ENCODE measurements at regions not wholly inside any gene's neighbourhood (a gene's known extent, or its start where the extent isn't known, plus 50 kb on each side); places are given as distances from the start of the nearest gene placed in this dataset.

DNA sequence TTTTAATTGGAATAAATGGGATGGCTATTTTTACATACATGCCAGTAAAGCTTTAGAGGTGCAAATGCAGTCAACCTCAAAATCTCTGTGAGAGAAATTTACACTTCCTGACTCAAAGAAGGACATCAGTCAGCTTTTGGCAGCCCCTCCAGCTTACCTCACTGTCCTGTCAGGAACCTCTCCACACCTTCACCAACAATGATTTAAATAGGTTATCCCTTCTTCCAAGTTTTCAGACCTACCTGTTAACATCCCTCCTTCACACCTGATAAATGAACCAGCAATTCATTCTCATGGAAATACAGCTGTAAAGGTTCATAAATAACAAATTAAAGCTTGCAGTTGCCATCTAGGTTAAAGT, 286.1 kb downstream of the SHOX2 start:
- DNase-seq: no peak
- ATAC-seq: no peak
- intact Hi-C loops (cut with DNase I, micrococcal nuclease): no loop called here

DNA sequence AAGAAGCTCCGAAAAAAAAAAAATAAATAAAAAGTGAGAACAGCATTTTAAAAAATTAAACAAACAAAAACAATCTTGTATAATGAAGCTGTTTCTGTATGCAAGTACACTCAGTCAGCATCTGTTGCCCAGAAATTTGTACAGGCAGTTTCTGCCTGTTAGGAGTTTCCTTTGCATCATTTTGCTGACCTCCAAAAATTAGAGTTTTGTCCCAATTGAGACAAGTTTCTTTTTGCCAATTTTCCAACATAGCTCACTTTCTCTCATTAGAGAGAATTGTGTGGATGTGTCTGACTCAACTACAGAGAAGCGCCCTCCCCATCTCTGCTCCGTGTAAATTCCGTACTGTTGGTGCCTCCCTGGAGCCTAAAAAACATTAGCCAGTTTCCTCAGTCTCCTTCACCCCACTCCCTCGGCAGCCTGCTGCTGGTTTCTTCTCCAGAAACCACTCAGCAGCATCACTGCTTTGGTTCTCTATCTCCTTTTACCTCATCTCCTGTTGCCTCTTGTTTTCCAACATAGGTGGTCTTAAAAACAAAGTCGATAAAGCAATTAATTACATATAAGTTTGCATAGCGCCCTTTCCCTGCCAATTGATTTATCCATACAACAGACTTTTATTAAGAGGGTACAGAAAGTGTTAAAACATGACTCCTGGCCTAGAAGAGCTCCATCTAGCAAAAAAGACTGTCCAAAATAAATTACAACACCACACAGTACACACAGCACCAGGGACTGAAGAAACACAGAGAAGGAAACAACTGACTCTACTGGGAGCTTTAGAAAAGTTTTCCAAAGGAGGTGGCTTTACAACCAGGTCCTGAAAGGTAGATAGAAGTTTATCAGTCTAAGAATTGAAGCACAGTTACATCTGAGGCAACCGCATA, 286.7 kb downstream of the SHOX2 start:
- ATAC-seq (no peak), DNase-seq (no peak)

DNA sequence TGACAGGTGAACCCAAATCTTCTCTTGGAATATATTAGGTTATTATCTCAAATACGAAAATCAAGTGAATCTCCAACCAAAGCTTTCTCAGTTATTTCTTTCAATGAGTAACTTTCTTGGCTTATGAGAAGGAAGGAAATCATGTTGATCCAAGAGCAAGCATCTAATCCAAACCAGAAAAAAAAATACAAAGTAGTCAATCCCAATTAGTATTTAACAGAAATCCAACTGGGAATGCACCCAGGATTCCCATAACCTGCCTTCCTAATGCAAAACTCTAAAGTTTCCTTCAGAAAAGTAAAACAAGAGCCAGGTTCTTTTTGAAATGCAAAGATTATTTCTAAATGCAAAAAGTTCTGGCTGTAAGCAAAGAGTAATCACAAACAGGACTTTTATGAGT, 289.3 kb downstream of the SHOX2 start:
- intact Hi-C loops (cut with DNase I, micrococcal nuclease): no loop called here
- DNase-seq (no peak), ATAC-seq (no peak)

More for the DNA sequence above, 286.7 kb downstream of the SHOX2 start:
- intact Hi-C loops (cut with DNase I, micrococcal nuclease): no loop called here

DNA sequence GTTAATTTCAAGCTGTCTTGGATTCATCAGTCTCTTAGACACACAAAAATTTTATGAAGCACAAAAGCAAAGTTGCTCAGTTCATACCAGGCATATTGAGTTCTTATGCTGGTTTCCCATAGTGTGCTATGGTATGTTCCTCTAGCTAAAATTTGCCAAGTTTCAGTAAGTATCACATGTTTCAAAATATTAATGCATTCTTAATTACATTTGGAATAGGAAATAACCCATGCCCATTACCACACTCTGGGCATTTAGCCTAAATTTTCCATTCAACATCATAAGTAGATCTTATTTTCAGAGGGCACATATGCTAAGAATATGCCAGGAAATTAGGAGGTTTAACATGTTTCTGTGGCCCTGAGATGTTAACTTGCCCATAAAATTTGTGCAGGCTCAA, 289.9 kb downstream of the SHOX2 start:
- ATAC-seq (no peak), DNase-seq (no peak)
- intact Hi-C loops (cut with DNase I, micrococcal nuclease): no loop called here

DNA sequence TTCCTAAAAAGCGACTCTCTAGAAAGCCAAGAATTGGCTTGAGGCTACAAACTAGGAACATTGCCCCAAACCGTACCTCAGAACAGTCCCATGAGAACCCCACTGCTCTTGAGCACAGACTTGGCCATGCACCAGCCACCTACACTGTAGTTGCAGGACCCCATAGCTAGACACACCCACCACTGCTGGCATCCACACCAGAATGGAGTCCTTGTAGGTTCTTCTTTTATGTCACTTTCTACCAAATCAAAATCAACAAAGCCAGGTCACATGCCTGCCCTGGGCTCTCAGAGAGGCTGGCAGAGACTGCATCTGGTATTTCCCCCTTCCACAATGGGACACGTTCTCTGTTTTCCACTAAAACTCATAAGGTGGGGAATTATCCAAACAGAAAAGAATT, 290.5 kb downstream of the SHOX2 start:
- ATAC-seq (no peak), DNase-seq (no peak)
- intact Hi-C loops (cut with DNase I, micrococcal nuclease): no loop called here

DNA sequence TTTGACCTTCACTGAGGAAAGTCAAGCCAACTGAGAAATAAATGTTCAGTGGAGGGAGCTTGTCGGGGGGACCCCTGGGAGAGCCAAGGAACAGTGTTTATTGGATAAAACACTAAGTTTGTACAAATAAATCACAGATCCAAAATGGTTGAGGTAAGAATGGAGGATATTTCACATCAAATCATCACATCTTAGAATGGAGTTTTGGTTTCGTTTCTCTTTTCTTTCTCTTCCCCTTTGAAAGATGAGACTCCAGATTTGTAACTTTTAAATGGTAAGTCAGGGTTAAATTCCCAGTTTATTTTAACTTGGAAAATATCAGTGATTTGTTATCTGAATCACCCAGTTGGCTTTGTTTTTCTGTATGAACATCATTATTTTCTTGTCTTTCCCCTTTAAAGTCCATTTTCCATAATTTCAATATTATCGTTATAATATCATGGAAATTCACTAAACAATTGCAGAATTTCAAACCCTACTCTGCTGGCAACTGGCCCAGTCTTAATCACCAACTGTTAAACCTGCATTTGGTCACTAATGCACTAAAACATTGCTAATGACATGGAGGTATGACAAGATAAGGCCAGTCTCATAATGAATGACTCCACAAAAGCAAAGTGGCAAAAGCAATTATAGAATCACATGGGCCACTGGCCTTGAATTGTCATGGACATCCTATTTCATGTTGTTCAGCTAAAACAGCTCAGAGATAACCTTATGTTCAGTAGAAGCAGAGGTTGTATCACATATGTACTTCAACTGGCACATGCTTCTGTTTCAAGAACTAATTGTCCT, 295.1 kb downstream of the SHOX2 start:
- intact Hi-C loops (cut with DNase I, micrococcal nuclease): no loop called here
- no peak for ATAC-seq
- DNase-seq: no peak

DNA sequence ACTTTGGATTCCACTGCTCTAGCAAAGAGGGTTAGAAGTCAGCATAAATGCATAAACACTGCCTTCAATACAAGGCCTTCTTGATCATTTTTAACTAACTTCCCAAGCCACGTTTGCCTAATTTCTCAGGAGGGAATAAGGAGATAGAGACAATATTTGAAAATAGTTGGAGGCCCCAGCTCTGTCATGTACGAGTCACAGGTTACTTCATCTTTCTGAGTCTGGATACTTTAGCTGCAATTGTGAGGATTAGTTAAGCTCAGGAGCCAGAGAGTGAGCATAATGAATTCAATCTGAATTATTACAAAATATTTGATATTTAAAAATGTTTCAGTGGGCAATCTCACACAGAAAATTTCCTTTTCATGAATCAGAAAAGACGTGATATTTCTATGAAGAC, 298.9 kb downstream of the SHOX2 start:
- DNase-seq (no peak), ATAC-seq (no peak)
- intact Hi-C loops (cut with DNase I, micrococcal nuclease): no loop called here

DNA sequence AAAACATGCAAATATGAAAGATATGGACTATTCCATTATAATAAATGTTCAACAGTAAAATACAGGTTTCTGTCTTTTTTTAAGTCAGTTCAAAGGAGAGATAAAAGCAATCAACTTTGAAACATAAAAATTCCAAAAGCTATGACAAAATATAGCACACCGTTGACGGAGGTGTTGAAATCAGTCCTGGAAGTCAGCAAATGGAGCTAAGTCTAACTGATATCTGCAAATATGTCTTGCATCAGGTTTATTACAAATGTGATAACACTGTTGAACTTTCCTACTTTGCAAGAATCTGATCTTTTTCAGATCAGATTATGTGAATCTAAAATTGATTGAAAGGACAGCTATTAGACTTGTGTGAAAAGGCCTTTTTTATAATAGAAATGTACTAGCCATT, 300.7 kb downstream of the SHOX2 start:
- DNase-seq (no peak), ATAC-seq (no peak)
- intact Hi-C loops (cut with DNase I, micrococcal nuclease): no loop called here

DNA sequence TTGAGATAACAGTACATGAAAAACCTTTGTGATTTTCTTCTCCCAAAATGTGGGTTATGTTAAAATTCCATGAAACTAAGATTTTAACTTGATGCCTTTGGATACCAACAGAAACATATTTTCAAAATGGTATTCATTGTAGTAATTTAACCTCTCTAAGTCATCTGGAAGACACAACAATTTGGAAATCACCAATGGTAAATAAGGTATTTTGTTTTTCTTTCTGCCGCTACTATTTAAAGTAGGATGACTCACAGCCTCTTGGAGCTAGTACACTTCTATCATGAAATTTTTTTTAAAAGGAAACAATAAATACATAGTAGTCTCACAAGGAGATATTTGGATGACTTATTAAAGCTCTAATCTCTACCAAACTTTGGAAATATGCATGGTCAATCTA, 291.6 kb upstream of the VEPH1 start:
- DNase-seq (no peak), ATAC-seq (no peak)
- intact Hi-C loops (cut with DNase I, micrococcal nuclease): no loop called here

DNA sequence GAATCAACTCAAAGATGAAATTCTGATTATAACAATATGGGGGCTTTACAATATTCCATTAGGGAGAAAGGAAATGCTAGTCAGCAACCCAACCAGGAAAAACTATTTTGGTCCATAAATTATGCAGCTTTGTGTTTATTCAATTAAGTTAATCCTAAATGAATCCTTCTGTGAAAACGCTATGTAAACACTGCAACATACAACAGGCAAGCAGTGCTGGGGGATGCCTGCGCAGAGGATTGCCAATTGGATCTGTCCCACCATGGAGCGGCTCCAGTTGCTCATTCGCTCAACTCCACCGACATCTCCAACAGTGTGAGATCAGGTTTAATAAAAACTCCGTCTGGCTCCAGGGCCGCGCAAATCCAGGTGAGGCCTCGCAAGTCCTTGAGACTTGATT, 290.5 kb upstream of the VEPH1 start:
- DNase-seq (no peak), ATAC-seq (no peak)
- intact Hi-C loops (cut with DNase I, micrococcal nuclease): no loop called here

DNA sequence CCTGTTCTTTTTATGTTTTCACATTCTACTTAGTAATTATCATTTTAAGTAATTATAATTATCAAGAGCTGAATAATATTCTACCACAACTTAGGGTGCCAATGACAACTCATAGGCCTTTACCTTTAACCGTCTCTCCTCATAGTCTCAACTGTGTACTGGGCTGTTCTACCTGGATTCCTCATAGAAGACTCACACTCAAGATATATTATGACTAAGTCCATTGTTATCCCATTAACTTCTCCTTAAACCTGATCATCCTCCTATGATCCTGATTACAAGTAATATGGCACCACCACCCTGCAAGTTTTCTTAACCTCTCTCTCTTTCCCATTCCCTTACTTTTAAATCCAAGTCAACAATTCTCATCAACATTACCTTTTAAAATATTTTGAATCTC, 285.9 kb upstream of the VEPH1 start:
- DNase-seq (no peak), ATAC-seq (no peak)
- intact Hi-C loops (cut with DNase I, micrococcal nuclease): no loop called here

DNA sequence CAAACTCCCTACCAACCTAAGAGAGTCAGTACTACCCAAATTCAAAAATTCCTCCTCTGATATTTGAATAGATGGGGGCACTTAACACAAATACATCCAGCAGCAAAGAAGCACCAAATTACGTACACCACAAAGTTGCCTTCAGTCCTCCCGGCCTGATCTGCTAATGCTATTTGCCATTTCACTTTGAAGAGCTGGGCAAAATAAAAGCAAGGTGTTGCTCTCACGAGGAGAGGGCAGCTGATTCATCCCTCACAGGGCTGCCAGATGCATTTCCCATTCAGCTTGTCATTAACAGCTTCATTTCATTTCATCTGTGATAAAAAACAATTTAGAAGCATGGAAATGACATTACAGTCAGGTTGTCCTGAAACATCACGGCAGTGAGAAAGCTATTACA, 283.4 kb upstream of the VEPH1 start:
- no peak for ATAC-seq
- intact Hi-C loops (cut with DNase I, micrococcal nuclease): no loop called here
- DNase-seq: no peak

DNA sequence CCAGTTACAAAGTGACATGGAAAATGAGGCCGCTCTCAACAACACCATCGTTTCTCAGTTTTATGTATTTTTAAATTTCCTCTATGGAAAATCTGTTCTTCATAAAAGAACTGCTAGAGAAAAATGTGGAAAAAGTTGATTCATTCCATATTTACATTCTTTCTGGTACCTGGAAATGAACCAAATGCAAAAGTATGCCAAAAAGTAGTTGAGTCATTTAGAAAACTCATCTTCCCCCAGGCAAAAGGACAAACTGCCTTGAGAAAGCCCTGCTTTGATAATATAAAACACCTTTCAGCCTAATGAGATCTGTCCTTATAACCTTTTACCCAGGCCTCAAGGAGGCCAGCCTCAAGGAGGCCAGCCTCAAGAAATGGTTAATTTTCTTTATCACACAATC, 283.0 kb upstream of the VEPH1 start:
- intact Hi-C loops (cut with DNase I, micrococcal nuclease): no loop called here
- DNase-seq (no peak), ATAC-seq (no peak)

DNA sequence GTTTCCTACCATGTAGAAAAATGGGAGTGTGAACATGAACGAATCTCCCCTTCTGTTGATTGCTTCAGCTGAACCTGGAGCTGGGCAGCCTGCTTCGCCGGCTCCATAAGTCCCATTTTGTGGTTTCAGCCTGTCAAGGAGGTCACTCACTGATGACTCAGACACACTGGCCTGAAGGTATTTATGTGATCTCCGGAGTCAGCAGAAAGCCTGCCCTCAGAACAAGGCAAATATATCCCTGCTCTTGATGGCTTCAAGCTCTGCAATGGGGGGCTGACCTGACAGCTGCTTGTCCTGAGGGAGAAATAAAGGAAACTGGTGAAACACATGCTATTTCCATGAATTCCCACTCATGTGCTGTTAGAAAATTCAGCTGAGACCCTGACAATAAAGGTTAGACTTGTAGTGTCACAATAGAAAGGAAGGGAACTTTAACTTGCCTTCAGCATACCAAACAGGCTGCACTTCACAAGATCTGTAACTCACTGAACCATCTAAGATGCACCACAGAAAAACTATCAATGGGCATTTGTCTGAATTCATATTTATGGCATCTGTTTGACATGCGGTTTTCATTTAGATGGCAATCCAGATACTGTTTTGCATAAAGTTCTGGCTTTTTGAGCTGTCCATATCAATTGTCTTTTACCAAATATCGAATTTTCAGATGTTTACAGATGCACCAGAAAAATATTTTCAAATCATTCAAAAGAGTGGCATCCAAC, 282.0 kb upstream of the VEPH1 start:
- no peak for DNase-seq
- no peak for ATAC-seq
- intact Hi-C loops (cut with DNase I, micrococcal nuclease): no loop called here

DNA sequence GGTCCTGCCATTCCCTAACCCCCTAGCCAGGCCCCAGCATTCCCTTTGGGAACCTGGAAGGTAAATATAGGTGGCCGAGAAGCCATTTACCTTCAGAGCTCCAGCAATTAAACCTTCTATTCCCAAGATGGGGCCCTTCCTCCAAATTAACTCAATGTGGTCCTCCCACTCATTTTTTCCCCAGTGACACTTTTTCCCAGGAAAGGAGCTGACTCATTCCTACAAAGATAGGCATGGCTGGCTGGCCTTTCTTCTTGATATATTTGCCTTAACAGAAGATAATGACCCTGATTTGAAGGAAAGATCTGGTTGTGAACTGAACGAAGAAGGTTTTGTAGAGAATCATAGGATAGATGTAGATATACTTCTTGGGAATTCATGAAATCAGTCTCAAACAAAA, 279.0 kb upstream of the VEPH1 start:
- intact Hi-C loops (cut with DNase I, micrococcal nuclease): no loop called here
- ATAC-seq: no peak
- DNase-seq: no peak

DNA sequence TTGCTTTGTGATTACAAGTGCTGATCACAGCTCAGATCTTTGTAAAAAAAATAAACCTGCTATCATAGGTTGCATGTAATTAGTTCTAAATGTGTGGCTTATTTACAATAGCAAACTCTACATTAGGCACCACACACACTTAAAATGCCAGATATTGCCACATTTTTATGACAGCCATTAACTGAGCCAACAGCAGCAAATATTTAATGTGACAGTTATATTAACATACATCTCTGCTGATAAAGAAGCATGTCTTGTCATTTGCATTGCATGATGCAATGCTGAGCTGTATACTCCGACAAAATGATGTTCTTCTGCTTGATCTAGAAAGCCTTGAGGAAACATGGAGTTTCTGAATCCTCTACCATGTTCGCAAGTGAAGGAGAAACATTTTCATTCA, 273.6 kb upstream of the VEPH1 start:
- DNase-seq (no peak), ATAC-seq (no peak)
- intact Hi-C loops (cut with DNase I, micrococcal nuclease): no loop called here

DNA sequence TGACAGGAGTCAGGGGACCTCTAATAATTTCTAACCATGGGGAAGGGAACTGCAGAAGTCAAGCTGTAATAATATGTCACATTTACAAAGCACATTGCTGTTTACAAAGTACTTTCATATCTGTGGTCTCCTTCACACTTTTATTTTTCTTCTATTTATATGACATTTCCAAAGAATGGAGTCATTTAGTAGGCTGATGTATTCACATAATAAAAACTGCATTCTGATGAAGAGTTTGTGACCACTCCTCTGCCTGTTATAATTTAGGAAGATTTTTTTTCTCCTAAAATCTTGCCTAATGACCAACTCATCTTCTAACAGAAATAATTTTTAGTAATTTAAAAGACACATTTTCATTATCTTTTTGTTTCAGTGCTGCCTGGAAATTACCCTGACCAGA, 272.2 kb upstream of the VEPH1 start:
- intact Hi-C loops (cut with DNase I, micrococcal nuclease): no loop called here
- no peak for ATAC-seq
- DNase-seq: no peak

DNA sequence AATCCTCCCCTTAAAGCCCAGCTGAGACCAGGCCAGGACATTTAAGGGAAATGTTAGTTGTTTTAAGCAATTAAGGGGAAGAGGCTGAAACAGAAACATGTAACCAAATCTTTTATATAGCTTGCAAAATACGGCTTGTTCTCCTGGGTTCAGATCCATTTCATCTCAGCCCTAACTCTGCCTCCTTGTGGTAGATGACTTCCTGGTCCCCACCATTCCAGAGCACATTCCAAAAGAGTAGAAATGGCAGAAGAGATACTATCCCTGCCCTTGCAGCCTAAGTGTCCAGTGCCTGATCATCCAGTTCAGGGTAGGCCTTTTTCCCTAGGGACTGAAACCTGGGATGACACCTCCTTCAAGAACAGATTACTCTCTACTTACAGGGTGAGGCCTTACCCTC, 266.2 kb upstream of the VEPH1 start:
- intact Hi-C loops (cut with DNase I, micrococcal nuclease): no loop called here
- DNase-seq (no peak), ATAC-seq (no peak)

DNA sequence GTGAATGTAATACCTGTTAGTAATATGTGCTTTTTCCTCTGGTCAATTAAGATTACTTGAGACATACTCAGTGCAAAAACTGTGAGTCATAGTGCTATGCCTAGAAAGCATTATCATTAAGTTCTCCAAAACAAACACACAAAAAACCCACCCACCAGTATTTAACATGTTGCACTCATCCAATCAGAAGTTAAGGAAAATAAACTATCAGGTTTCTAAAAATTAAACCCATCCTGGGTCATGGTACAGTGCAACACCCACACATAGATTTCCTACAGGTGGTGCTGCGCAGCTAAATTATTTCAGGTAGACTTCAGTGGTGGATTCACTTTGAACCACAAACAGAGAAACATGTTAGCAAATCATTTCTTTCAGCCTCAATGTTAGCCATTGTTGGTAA, 264.4 kb upstream of the VEPH1 start:
- intact Hi-C loops (cut with DNase I, micrococcal nuclease): no loop called here
- no peak for ATAC-seq

DNA sequence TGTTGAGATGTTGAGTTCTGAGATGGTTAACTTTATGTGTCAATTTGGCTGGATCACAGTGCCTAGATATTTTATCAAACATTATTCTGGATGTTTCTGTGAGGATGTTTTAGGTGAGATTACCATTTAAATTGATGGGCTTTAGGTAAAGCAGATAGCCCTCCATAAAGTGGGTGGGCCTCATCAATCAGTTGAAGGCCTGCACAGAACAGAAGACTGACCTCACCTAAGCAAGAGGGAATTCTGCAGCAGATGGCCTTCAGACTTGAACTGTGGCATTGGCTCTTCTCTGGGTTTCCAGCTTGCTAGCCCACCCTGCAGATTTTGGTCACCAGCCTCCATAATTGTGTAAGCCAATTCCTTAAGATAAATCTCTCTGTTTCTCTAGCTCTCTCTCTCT, 260.4 kb upstream of the VEPH1 start:
- intact Hi-C loops (cut with DNase I, micrococcal nuclease): no loop called here
- DNase-seq (no peak), ATAC-seq (no peak)

More for the DNA sequence above, 264.4 kb upstream of the VEPH1 start:
- DNase-seq: no peak

All from left colon (tissue), 2 donors.